Mesenteric fat pad (tissue), 1 donor: ENCODE measurements at regions not wholly inside any gene's neighbourhood (a gene's known extent, or its start where the extent isn't known, plus 50 kb on each side); places are given as distances from the start of the nearest gene placed in this dataset.

Experiments used
- DNase-seq: peaks from one replicate; pipeline ENCODE4 v3.0.0-alpha.2; 2020; ENCODE audit warnings: low spot score
- donor health status: DM: yes; HTN: yes; CAD: no.

DNA sequence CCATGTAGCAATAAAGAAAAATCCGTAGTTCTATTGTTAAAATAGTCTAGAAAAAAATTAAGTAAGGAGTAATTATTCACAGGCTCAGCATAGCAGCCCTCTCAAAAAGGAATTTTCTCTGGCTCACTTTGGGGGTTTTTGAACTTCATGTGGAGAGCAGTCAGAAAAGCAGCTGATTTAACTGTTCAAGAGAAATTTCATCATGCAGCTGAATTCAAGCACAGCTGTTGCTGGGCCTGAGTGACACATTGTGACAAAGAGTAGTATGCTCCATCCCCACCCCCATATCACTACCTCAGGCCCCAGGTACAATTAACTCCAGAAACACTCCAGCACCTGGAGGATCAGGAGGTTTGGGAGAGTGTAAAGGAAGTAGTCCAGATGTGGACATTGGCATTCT, 272.1 kb downstream of the FAM76B start:
- no peak for DNase-seq

DNA sequence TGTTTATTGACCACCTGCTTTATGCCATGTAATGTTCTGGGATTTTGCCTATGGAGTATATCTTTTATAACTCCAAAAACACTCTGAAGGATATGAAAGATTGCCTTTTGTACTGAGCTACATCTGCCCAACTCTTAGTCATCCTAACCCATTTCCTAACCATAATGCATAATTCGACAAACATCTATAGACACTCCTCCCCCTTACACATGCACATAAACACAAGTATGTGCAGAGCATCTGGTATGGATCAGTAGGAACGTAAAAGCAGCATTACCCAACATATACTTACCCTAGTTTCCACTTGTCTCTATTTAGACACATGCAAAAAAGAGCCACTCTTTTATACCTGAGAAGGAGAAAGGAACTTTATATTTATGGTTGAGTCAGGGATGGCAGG, 272.8 kb downstream of the FAM76B start:
- DNase-seq, result no peak

GRCh38 chr11:95516175-95516574, 273.4 kb downstream of the FAM76B start:
- no peak for DNase-seq

DNA sequence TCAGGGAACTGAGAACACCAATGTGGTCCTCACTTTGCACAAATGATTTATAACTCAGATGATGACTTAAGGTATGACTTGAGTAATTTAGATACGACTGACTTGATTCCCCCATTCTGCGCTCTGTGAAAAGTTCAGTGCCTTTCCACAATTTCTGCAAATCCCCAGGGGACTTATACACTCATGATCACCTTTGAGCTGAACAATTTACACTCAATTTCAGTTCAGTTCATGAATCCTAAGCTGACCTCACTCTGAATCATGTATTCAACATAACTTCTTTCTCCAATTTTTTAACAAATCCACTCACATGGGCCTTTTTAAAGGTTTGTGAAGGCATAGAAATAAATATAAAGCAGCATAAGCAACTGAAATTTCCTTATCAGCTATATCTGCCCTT, 274.2 kb downstream of the FAM76B start:
- DNase-seq, result no peak

GRCh38 chr11:95514416-95515110, 275.0 kb downstream of the FAM76B start:
- DNase-seq, result no peak

DNA sequence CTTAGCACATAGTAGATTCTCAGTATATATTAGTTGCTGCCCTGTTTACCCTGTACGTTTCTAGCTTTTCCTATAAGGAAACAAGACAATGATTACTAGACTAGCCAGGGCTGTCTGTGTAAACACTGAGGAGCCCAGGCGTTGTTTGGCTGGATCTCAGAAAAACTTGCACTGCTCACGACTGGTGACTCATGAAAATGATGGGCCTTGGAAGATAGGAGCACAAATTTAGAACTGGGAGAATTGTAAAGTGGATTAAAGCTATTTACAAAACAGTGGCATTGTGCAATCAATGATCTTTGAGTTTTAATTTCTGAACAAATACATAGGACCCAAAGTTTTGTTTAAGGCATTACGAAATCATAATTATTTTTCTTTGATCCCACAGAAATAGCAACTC, 276.9 kb downstream of the FAM76B start:
- DNase-seq, result no peak

DNA sequence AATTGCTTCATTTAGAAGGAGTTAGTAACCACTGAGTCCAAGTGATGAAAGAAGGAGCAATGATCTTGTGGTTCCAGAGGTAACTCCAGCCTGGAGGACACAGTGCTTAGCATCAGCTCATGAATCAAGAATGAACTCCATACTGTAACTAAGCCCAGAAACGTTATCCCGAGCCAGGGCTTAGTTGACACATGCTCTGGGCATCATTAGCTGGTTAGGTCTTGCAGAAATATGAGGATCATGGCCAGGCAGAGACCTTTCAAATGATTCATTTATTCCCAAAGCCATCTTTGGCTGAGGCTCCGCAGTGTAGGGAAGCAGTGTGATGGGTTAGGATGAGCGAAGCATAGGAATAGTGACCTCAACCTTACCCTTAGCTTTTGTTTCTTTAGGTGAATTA, 277.4 kb downstream of the FAM76B start:
- DNase-seq, result no peak

DNA sequence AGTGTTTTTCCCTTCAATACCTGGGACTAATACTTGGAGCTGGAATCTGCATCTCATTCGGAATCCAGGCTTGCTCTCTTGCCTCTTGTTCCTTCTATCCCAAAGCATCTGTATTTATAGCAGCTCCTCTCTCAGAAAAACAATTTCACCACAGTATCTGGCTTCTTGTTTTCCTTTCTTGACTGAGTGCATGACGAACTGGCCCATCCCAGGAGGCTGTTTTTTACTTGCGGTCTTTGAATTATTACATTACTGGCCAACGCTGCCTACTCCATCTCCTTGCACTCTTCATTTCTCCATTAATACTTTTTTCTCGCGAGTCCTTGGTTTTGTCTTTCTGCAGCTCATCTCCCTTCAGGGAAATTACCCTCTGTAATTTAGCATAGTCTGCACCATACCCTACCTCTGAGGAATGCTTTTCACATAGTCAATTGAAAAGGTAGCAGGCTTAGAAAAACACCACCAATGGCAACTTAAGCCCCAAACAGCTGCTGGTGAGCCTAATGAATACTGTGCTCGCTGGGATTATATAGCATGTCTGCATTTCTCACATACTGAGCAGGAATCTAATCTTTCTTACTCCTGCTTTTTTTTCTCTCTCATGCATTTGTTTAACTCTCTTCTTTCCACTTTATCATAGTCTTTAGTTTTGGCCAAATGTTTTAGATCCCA, 277.4 kb upstream of the SESN3 start:
- DNase-seq, result no peak

GRCh38 chr11:95507794-95508193, 276.8 kb upstream of the SESN3 start:
- no peak for DNase-seq

DNA sequence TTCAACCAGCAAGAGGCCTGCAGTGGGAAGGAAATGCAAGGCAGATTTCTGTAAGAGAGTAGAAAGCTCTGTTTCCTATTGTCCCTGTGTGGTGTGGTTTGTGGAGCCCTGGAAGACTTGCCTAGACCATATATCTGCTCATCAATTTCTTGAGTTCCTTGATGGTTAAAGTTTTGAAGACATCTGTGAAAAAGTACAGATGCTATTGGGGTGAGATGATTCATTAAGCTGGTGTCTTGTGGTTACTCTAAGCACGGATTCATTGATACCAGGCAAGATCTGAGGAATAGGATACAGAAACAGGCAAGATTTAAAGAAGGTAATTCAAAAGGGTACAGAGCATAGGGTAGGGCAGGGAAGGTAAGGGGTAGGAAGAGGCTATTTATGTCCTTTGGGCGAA, 275.8 kb upstream of the SESN3 start:
- no peak for DNase-seq

DNA sequence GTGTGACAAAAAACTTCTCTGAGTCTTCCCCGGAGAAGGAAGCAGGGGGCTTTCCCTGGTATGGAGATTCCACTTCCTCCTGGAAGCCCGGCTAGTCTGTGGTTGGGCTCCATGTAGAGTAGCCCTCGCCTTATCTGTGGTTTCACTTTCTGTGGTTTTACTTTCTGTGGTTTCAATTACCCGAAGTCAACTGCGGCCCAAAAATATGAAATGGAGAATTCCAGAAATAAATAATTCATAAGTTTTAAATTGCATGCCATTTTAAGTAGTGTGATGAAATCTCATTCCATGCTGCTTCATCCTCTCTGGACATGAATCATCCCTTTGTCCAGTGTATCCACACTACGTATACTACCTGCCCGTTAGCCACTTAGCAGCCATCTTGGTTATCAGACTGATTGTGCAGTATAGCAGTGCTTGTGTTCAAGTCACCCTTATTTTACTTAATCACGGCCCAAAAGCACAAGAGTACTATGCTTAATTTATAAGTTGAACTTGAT, 275.0 kb upstream of the SESN3 start:
- no peak for DNase-seq

DNA sequence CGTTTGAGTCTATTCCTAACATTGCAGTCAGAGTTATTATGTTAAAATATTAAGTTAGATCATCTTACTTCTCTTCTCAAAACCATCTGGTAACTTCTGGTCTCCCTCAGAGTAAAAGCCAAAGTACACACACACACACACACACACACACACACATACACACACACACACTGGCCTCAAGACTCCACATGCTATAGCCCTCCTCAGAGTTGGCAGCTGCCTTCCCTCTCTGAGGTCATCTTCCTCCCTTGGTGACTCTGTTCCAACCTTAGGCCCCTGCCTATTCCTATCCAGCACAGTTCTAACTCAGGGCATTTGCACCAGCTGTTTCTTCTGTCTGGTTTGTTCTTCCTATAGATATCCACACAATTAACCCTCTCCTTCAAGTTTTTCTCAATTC, 272.0 kb upstream of the SESN3 start:
- no peak for DNase-seq

DNA sequence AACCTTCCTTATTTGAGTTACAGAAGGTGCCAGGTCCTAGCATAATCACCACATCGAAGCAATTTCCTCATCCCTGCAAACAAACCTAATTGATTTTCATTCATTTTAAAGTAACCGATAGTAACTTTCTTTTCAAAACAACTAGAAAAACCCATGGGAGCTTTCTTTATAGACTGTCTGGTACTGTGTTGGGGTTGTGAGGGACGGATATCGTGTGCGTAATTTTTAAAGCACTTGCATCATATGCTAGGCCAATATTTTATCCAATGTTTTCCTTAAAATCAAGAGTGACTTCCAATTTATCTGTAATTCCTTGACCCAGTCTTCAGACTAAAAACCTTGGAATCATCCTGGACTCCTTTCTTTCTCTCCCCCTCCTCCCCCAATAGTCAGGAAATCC, 271.5 kb upstream of the SESN3 start:
- DNase-seq, result no peak

DNA sequence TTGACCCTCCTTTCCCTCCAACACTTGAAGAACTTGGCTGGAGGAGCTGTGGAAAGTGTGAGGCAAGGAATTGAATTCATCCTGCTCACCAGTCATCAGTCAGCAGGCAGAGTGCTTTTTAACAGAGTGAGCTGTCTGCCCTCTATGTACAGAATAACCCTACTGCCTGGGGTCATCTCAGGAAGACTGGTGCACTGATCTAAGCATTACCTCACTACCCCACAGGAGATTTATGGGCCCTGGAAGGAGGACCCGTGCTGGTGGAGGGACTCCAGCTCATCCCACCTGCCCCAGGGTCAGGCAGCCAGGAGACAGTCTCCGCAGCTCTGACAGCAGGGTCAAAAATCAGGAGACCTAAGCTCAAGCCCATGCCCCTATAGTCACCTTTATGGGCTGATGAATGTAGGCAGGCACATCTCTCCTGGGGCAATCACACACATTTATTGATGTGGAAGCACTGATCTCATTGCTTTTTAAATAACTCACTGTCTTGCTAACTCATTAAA, 270.8 kb upstream of the SESN3 start:
- no peak for DNase-seq

DNA sequence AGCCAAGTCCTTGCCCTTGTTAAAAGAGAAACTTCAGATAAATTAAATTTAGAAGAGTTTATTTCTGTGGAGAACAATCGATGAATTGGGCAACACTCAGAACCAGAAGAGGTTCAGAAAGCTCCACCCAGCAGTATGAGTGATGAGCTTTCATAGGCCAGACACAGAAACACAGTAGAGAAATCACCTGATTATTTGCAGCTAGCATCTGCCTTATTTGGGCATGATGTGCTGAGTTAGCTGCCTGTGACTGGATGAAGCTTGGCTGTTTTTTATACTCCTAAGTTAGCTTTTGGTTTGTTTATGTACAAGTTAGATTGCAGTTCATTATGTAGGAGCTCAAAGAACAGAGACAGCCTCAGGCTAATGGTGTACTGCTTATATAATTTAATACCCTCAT, 269.5 kb upstream of the SESN3 start:
- DNase-seq, result no peak

- no peak for DNase-seq
These were observed 268.6 kb upstream of the SESN3 start for GRCh38 chr11:95499516-95500135.

GRCh38 chr11:95498722-95499425, 267.9 kb upstream of the SESN3 start:
- no peak for DNase-seq

DNA sequence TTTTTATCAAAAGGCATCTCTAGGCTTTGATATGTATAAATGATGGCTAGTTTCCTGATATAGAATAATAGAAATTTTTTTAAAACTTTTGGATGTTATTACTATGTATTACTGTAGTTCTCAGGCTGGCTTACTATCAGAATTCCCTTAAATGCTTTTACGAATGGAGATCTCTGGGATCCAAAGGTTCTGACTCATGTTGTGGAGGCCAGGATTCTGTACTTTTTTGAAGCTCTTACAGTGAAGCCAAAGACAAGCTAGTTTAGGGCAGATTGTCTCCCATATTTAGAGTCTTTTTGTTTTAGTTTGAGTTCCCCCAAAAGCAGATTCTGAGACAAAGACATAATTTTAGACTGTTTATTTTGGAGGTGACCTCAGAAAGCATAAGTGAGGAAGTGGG, 265.9 kb upstream of the SESN3 start:
- no peak for DNase-seq

DNA sequence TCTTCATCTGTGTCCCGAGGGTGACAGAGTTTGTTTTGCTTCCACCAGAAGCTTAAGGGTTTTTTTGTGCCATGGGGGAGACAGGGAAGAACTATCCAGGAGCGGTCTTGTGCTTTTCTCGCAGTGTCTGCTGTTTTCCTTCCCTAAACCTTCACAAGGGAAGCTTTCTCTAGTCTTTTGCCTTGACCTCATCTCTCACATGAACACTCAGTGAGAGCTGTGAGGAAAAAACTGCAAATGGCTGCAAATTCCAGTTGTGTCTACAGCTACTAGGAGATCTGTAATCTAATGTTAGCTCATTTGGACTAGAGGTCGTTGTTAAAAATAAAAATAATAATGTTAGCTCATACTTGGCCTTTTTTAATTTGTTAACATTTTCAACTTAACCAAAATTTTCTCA, 264.7 kb upstream of the SESN3 start:
- no peak for DNase-seq

- DNase-seq, result no peak
These were observed 263.9 kb upstream of the SESN3 start for GRCh38 chr11:95494856-95495255.

- DNase-seq, result no peak
These were observed 263.2 kb upstream of the SESN3 start for GRCh38 chr11:95494167-95494566.

- no peak for DNase-seq
These were observed 259.6 kb upstream of the SESN3 start for GRCh38 chr11:95490625-95491024.
